HG02759 (cell line): ENCODE measurements at regions not wholly inside any gene's neighbourhood (a gene's known extent, or its start where the extent isn't known, plus 50 kb on each side); places are given as distances from the start of the nearest gene placed in this dataset.

ENCODE experiments used
- ATAC-seq: cut with Tn5 transposase; IDR thresholded peaks from one replicate; pipeline ENCODE4 v1.9.1; 2021; ENCODE audit warnings: mild to moderate bottlenecking, moderate library complexity; ENCODE audit not compliant: unreplicated experiment

GRCh38 chr13:44627441-44627840 is 51.3 kb upstream of the TSC22D1 start:
- no peak for ATAC-seq

DNA sequence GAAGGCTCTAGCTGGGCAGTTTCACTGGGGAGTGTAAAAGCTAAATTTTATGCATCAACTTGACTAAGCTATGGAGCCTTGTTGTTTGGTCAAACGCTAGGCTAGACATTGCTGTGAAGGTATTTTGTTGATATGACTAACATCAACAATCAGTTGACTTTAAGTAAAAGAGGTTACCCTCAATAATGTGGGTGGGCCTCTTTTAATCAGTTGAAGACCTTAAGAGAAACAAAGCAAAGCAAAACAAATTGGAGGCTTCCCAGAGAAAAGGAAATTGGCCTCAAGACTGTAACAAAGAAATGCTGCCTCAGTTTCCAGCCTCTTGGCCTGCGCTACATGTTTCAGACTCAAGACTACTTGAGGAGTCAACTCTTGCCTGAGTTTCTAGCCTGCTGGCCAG is 50.0 kb upstream of the TSC22D1 start:
- no peak for ATAC-seq
